ENCODE measurements at regions not wholly inside any gene's neighbourhood (a gene's known extent, or its start where the extent isn't known, plus 50 kb on each side); places are given as distances from the start of the nearest gene placed in this dataset.

DNA sequence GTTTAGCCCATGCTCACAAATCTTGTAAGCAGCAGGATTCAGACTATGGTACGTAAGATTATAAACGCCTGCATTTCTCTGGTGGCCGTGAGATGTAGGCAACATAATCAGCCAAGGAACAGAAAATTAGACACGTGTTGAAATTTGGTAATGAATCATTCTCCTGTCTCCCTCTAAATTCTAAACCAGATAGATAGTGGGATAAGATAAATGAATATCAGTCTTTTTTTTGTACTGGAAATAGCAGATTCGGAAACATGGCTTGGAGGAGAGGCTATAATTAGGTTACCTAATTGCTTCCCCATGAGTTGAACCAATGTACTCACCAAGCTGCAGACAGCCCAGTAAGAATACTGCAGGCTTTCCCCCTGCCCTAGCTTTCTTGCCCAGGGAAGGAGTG lies 172.3 kb downstream of the TGFB2 start:
- TF ChIP-seq POLR2A (IDR thresholded peaks at IDR 0.05) (no peak), POLR2AphosphoS5 (IDR thresholded peaks at IDR 0.05) (no peak)
- TF ChIP-seq, protein P1, sequence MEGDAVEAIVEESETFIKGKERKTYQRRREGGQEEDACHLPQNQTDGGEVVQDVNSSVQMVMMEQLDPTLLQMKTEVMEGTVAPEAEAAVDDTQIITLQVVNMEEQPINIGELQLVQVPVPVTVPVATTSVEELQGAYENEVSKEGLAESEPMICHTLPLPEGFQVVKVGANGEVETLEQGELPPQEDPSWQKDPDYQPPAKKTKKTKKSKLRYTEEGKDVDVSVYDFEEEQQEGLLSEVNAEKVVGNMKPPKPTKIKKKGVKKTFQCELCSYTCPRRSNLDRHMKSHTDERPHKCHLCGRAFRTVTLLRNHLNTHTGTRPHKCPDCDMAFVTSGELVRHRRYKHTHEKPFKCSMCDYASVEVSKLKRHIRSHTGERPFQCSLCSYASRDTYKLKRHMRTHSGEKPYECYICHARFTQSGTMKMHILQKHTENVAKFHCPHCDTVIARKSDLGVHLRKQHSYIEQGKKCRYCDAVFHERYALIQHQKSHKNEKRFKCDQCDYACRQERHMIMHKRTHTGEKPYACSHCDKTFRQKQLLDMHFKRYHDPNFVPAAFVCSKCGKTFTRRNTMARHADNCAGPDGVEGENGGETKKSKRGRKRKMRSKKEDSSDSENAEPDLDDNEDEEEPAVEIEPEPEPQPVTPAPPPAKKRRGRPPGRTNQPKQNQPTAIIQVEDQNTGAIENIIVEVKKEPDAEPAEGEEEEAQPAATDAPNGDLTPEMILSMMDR (IDR thresholded peaks at IDR 0.05), result no peak
